H1 (cell line): ENCODE measurements at regions not wholly inside any gene's neighbourhood (a gene's known extent, or its start where the extent isn't known, plus 50 kb on each side); places are given as distances from the start of the nearest gene placed in this dataset.

ENCODE experiments used
- CTCF ChIA-PET: fragments of 300-600 bp; sonication (Branson Sonifier 250); formaldehyde crosslinking; loops from one replicate; lab custom pipeline; 2021; ENCODE audit not compliant: partially characterized antibody; lab: Charles Lee
- POLR2A ChIA-PET: fragments of 300-600 bp; sonication (Branson Sonifier 250); formaldehyde crosslinking; loops from one replicate; lab custom pipeline; 2021; ENCODE audit warnings: inconsistent platforms; ENCODE audit not compliant: partially characterized antibody; lab: Charles Lee
- DNase-seq, 2 experiments: peaks; one replicate each; pipeline versions ENCODE4 v3.0.0 to v3.0.0-alpha.2; 2010 to 2022; ENCODE audit warnings: low spot score in 2 of 2, low read depth in 1 of 2, mixed read lengths in 1 of 2
- FAIRE-seq: peaks from 2 replicates; lab custom pipeline; 2011; peaks lifted over from hg19 to GRCh38; lab: Jason Lieb, UNC
- H2AFZ ChIP-seq: 2 replicates; pipeline ENCODE4 v1.8.1; 2012; ENCODE audit warnings: low read length, inconsistent platforms
- H2AK5ac ChIP-seq: 2 replicates; pipeline ENCODE4 v1.6.1; 2013; ENCODE audit warnings: low read depth, low read length
- H2BK120ac ChIP-seq: replicated peaks from 2 replicates; pipeline ENCODE3; 2013; ENCODE audit warnings: low read depth, low read length, inconsistent platforms
- H2BK12ac ChIP-seq: 2 replicates; pipeline ENCODE4 v1.6.1; 2013; ENCODE audit warnings: low read depth, low read length
- H2BK15ac ChIP-seq: 2 replicates; pipeline ENCODE4 v1.6.1; 2013; ENCODE audit warnings: low read length
- H2BK20ac ChIP-seq: 2 replicates; pipeline ENCODE4 v1.6.1; 2013; ENCODE audit warnings: low read length
- H2BK5ac ChIP-seq: 2 replicates; pipeline ENCODE4 v1.6.1; 2013; ENCODE audit warnings: low read depth, low read length
- H3K14ac ChIP-seq: 2 replicates; pipeline ENCODE4 v1.6.1; 2013; ENCODE audit warnings: inconsistent platforms; ENCODE audit not compliant: insufficient read length
- H3K18ac ChIP-seq: 2 replicates; pipeline ENCODE4 v1.6.1; 2013; ENCODE audit warnings: low read length; ENCODE audit errors: extremely low read depth
- H3K23ac ChIP-seq: 2 replicates; pipeline ENCODE4 v1.6.1; 2013; ENCODE audit warnings: inconsistent platforms; ENCODE audit not compliant: insufficient read length
- H3K23me2 ChIP-seq: 2 replicates; pipeline ENCODE4 v1.6.1; 2013; ENCODE audit warnings: low read depth, low read length
- H3K27ac ChIP-seq: 2 replicates; pipeline ENCODE4 v1.6.1; 2011; ENCODE audit warnings: low read depth, low read length, inconsistent platforms
- H3K27me3 ChIP-seq, 4 experiments: replicated peaks in 1 of 4; 1 replicate in 1 of 4; 2 replicates in 3 of 4; pipeline versions ENCODE4 v1.6.1 to v1.8.1; 2011 to 2013; ENCODE audit warnings: low read length in 3 of 4, mild to moderate bottlenecking in 3 of 4, inconsistent platforms in 2 of 4, mixed read lengths in 2 of 4, moderate library complexity in 1 of 4; ENCODE audit not compliant: control insufficient read depth in 3 of 4, insufficient read depth in 3 of 4; ENCODE audit errors: extremely low read depth in 1 of 4
- H3K36me3 ChIP-seq, 4 experiments: 2 replicates each; pipeline versions ENCODE4 v1.6.1 to v1.8.1; 2011 to 2013; ENCODE audit warnings: mild to moderate bottlenecking in 4 of 4, low read length in 3 of 4, moderate library complexity in 2 of 4, control low read depth in 1 of 4, inconsistent platforms in 1 of 4; ENCODE audit not compliant: insufficient read depth in 4 of 4, control insufficient read depth in 2 of 4
- H3K4ac ChIP-seq: replicated peaks from 2 replicates; pipeline ENCODE3; 2013; ENCODE audit warnings: low read length, low read depth, mixed read lengths, inconsistent platforms; ENCODE audit not compliant: insufficient read length
- H3K4me1 ChIP-seq, 4 experiments: replicated peaks in 1 of 4; 1 replicate in 1 of 4; 2 replicates in 3 of 4; pipeline versions ENCODE4 v1.6.1 to v1.8.1; 2011 to 2013; ENCODE audit warnings: low read length in 3 of 4, inconsistent platforms in 2 of 4, mixed read lengths in 1 of 4; ENCODE audit not compliant: insufficient read depth in 4 of 4, control insufficient read depth in 3 of 4
- H3K4me2 ChIP-seq, 2 experiments: 2 replicates each; pipeline versions ENCODE4 v1.6.1 to v1.8.1; 2011 to 2013; ENCODE audit warnings: low read depth in 2 of 2, low read length in 2 of 2, control low read depth in 1 of 2, inconsistent platforms in 1 of 2, mild to moderate bottlenecking in 1 of 2; ENCODE audit not compliant: insufficient read depth in 1 of 2
- H3K4me3 ChIP-seq, 4 experiments: fragments of 200-600, 300-600 bp in 1 of 4; sonication (generic), shearing (Covaris generic), sonication (Bioruptor Twin) in 1 of 4; 2 replicates each; pipeline versions ENCODE4 v1.5.1 to v1.8.1; 2011 to 2016; ENCODE audit warnings: low read length in 4 of 4, low read depth in 3 of 4, control low read depth in 2 of 4, inconsistent platforms in 2 of 4, mild to moderate bottlenecking in 2 of 4, mixed read lengths in 1 of 4, moderate library complexity in 1 of 4; ENCODE audit not compliant: insufficient read depth in 2 of 4; ENCODE audit errors: extremely low read depth in 1 of 4
- H3K56ac ChIP-seq: replicated peaks from 2 replicates; pipeline ENCODE3; 2013; ENCODE audit warnings: low read depth, mild to moderate bottlenecking, mixed read lengths, low read length, inconsistent platforms; ENCODE audit not compliant: insufficient read length
- H3K79me1 ChIP-seq: 2 replicates; pipeline ENCODE4 v1.6.1; 2013; ENCODE audit warnings: low read depth, low read length, control low read depth
- H3K79me2 ChIP-seq, 2 experiments: 2 replicates each; pipeline versions ENCODE4 v1.6.1 to v1.8.1; 2012 to 2013; ENCODE audit warnings: low read length in 2 of 2, mild to moderate bottlenecking in 2 of 2, inconsistent platforms in 1 of 2; ENCODE audit not compliant: insufficient read depth in 2 of 2, control insufficient read depth in 1 of 2
- H3K9ac ChIP-seq, 4 experiments: replicated peaks in 1 of 4; 1 replicate in 1 of 4; 2 replicates in 3 of 4; pipeline versions ENCODE4 v1.6.1 to v1.8.1; 2011 to 2013; ENCODE audit warnings: low read depth in 3 of 4, low read length in 3 of 4, control low read depth in 2 of 4, mild to moderate bottlenecking in 2 of 4, moderate library complexity in 2 of 4, inconsistent platforms in 1 of 4; ENCODE audit errors: extremely low read depth in 1 of 4
- H3K9me3 ChIP-seq, 2 experiments: 2 replicates each; pipeline versions ENCODE4 v1.6.1 to v1.8.1; 2012 to 2013; ENCODE audit warnings: mild to moderate bottlenecking in 2 of 2, moderate library complexity in 2 of 2, control low read depth in 1 of 2, inconsistent platforms in 1 of 2, low read depth in 1 of 2, low read length in 1 of 2, mixed read lengths in 1 of 2; ENCODE audit not compliant: insufficient read depth in 2 of 2
- H4K20me1 ChIP-seq, 2 experiments: replicated peaks in 1 of 2; 2 replicates each; pipeline versions ENCODE3 to v1.8.1; 2011 to 2013; ENCODE audit warnings: inconsistent platforms in 2 of 2, low read length in 2 of 2, mild to moderate bottlenecking in 1 of 2; ENCODE audit not compliant: insufficient read depth in 2 of 2, control insufficient read depth in 1 of 2
- H4K5ac ChIP-seq: 2 replicates; pipeline ENCODE4 v1.6.1; 2013; ENCODE audit warnings: low read length, low read depth, mixed read lengths, inconsistent platforms; ENCODE audit not compliant: insufficient read length
- H4K8ac ChIP-seq: 2 replicates; pipeline ENCODE4 v1.8.0; 2013; ENCODE audit warnings: mild to moderate bottlenecking, moderate library complexity, low read length, inconsistent platforms; ENCODE audit not compliant: insufficient read depth; ENCODE audit errors: extremely low read depth
- H4K91ac ChIP-seq: replicated peaks from 2 replicates; pipeline ENCODE3; 2013; ENCODE audit warnings: low read length, mixed read lengths, inconsistent platforms; ENCODE audit not compliant: insufficient read length
- BCL11A ChIP-seq, 2 experiments: IDR thresholded peaks; one replicate each; pipeline ENCODE4 v1.6.1; 2011; ENCODE audit warnings: low read depth in 2 of 2, low read length in 2 of 2, mild to moderate bottlenecking in 2 of 2
- BRCA1 ChIP-seq: IDR thresholded peaks from 2 replicates; pipeline ENCODE4 v1.6.1; 2012; ENCODE audit warnings: low read depth, low read length, improper control_type of control experiment
- CBX5 ChIP-seq: fragments of 300-800, 300-1000 bp; sonication (generic); IDR thresholded peaks from 2 replicates; pipeline ENCODE4 v1.7.1; 2016; ENCODE audit warnings: antibody characterized with exemption, low read length, low read depth
- CREB1 ChIP-seq: IDR thresholded peaks from 2 replicates; pipeline ENCODE4 v1.6.1; 2012; ENCODE audit warnings: inconsistent platforms
- EGR1 ChIP-seq: IDR thresholded peaks from 2 replicates; pipeline ENCODE4 v1.6.1; 2011; ENCODE audit warnings: low read depth, low read length, borderline replicate concordance
- JUN ChIP-seq: IDR thresholded peaks from 2 replicates; pipeline ENCODE4 v1.6.1; 2011; ENCODE audit warnings: low read depth, mild to moderate bottlenecking, improper control_type of control experiment, low read length
- KDM5A ChIP-seq: fragments of 200-600 bp; IDR thresholded peaks from 2 replicates; pipeline ENCODE4 v1.7.1; 2012; ENCODE audit warnings: mild to moderate bottlenecking, low read length, inconsistent platforms, mixed read lengths
- NANOG ChIP-seq: IDR thresholded peaks from 2 replicates; pipeline ENCODE4 v1.6.1; 2011; ENCODE audit warnings: low read length, low read depth, mild to moderate bottlenecking, inconsistent platforms; ENCODE audit not compliant: insufficient read depth, poor library complexity, severe bottlenecking
- SAP30 ChIP-seq: fragments of 300-600 bp; sonication (generic); IDR thresholded peaks from 2 replicates; pipeline ENCODE4 v1.7.1; 2012; ENCODE audit warnings: low read length, moderate library complexity, mild to moderate bottlenecking, inconsistent platforms; ENCODE audit not compliant: insufficient read depth, insufficient replicate concordance
- SP4 ChIP-seq: IDR thresholded peaks from 2 replicates; pipeline ENCODE4 v1.6.1; 2012; ENCODE audit warnings: low read length, inconsistent platforms
- TAF1 ChIP-seq: IDR thresholded peaks from 2 replicates; pipeline ENCODE4 v1.6.1; 2011; ENCODE audit warnings: mild to moderate bottlenecking, low read depth, low read length
- TBP ChIP-seq: IDR thresholded peaks from 2 replicates; pipeline ENCODE4 v1.6.1; 2011; ENCODE audit warnings: low read depth, low read length, improper control_type of control experiment
- TCF12 ChIP-seq: IDR thresholded peaks from 2 replicates; pipeline ENCODE4 v1.6.1; 2011; ENCODE audit warnings: low read depth, mild to moderate bottlenecking, low read length
- TEAD4 ChIP-seq: IDR thresholded peaks from 2 replicates; pipeline ENCODE4 v1.6.1; 2012; ENCODE audit warnings: low read depth, low read length, inconsistent platforms, mixed read lengths
- YY1 ChIP-seq: IDR thresholded peaks from 2 replicates; pipeline ENCODE4 v1.6.1; 2011; ENCODE audit warnings: low read depth, mild to moderate bottlenecking, low read length
- ZNF274 ChIP-seq: IDR thresholded peaks from 2 replicates; pipeline ENCODE4 v1.7.0; 2012; ENCODE audit warnings: low read length, borderline replicate concordance; ENCODE audit errors: extremely low read depth
- WGBS, 2 experiments: shearing (Covaris generic) in 1 of 2; methylation state at CpG; one replicate each; pipeline versions ENCODE4 v1.1.6 to v1.1.7; 2013 to 2015; ENCODE audit warnings: low lambda C conversion rate in 2 of 2, mixed read lengths in 2 of 2, inconsistent platforms in 1 of 2, low coverage in 1 of 2, missing lambda C conversion rate in 1 of 2; ENCODE audit not compliant: insufficient replicate concordance in 2 of 2, insufficient coverage in 1 of 2, insufficient read length in 1 of 2; ENCODE audit errors: extremely low coverage in 1 of 2, missing lambda C conversion rate in 1 of 2; 5-methylcytosine and 5-hydroxymethylcytosine counted together

GRCh38 chr14:98935921-98936320 is 336.1 kb downstream of the BCL11B start:
- Histone ChIP-seq H3K79me2 (no peaks in the 10 kb centered on the region), H3K4me1 (no peaks in the 10 kb centered on the region), H2BK20ac (no peak overlapping the region), H3K27me3 (no peaks in the 10 kb centered on the region), H3K23me2 (no peaks in the 10 kb centered on the region), H3K4me2 (no peak overlapping the region), H2BK12ac (no peak overlapping the region), H3K36me3 (no peaks in the 10 kb centered on the region), H3K9me3 (no peaks in the 10 kb centered on the region), H3K9ac (no peak overlapping the region), H3K23ac (no peak overlapping the region), H2BK120ac (no peak overlapping the region), H3K56ac (no peak overlapping the region), H4K91ac (no peak overlapping the region), H2BK5ac (no peak overlapping the region), H2BK15ac (no peak overlapping the region), H4K20me1 (no peaks in the 10 kb centered on the region), H4K8ac (no peak overlapping the region), H4K5ac (no peak overlapping the region), H3K14ac (no peak overlapping the region), H3K4me3 (no peak overlapping the region), H3K27ac (no peak overlapping the region), H3K79me1 (no peaks in the 10 kb centered on the region; the same call in 1 of the 2 replicates), H3K18ac (no peak overlapping the region), H3K4ac (no peak overlapping the region), H2AFZ (no peak overlapping the region), H2AK5ac (no peak overlapping the region)
- POLR2A ChIA-PET: no interaction called here
- 96% methylated on average over 9 of the region's 9 CpGs; no CpG with 5 or more reads in 1 of the 2 experiments for WGBS, 2 experiments
- CTCF ChIA-PET: no interaction called here
- no peak for FAIRE-seq
- no peak for DNase-seq
- TF ChIP-seq SAP30: no peak
- TF ChIP-seq NANOG: no peak
- no peak for TF ChIP-seq ZNF274
- no peak for TF ChIP-seq TBP
- no peak for TF ChIP-seq TCF12
- no peak for TF ChIP-seq JUN
- no peak for TF ChIP-seq YY1
- TF ChIP-seq TAF1: no peak
- no peak for TF ChIP-seq SP4
- TF ChIP-seq CBX5: no peak
- TF ChIP-seq CREB1: no peak
- no peak for TF ChIP-seq EGR1
- TF ChIP-seq KDM5A: no peak
- no peak for TF ChIP-seq TEAD4
- TF ChIP-seq BCL11A (IDR thresholded peaks at IDR 0.05; ENCODE audit: low read depth in 2 of 2, low read length in 2 of 2): no peak
- no peak for TF ChIP-seq BRCA1
